ENCODE measurements at regions not wholly inside any gene's neighbourhood (a gene's known extent, or its start where the extent isn't known, plus 50 kb on each side); places are given as distances from the start of the nearest gene placed in this dataset.

- POLR2A ChIA-PET: no interaction called here
These were observed 291.2 kb upstream of the RUNX1 start for GRCh38 chr21:35340273-35340672.

More at GRCh38 chr21:35340273-35340672, 291.2 kb upstream of the RUNX1 start:
- in situ Hi-C loops (cut with HindIII; ENCODE audit: extremely low pct_ligation_motif_present, low pct_unique_long_range_greater_than_20kb) (no loop called here), intact Hi-C loops (cut with micrococcal nuclease; ENCODE audit: unreplicated experiment) (no loop called here)
- CTCF ChIA-PET (ENCODE audit: low intra/inter-chr PET ratio, low total read pairs): no interaction called here
- H3K27me3 ChIP-seq (ENCODE audit: control insufficient read depth in 1 of 2, insufficient read depth in 2 of 2, low read length in 2 of 2): no peaks in the 10 kb centered on the region
- H3K9ac ChIP-seq (ENCODE audit: insufficient read depth, low read depth, low read length): no peak overlapping the region
- ATAC-seq (peak; percentile 81), FAIRE-seq (no peak), DNase-seq (ENCODE audit: low spot score) (peak; percentile 5)
- BruUV-seq (replicated peaks): no TSS peak
- H3K79me2 ChIP-seq (ENCODE audit: insufficient read depth, low read length): no peaks in the 10 kb centered on the region
- H4K20me1 ChIP-seq (ENCODE audit: insufficient read depth, low read length): no peaks in the 10 kb centered on the region
- no peak overlapping the region for H2AFZ ChIP-seq (ENCODE audit: low read length)
- WGBS (ENCODE audit: low lambda C conversion rate): 0% methylated on average over 2 of the region's 2 CpGs
- H3K4me3 ChIP-seq (replicated peaks in 1 of 3; ENCODE audit: insufficient read depth in 1 of 3, low read depth in 2 of 3, low read length in 3 of 3): no peak overlapping the region
- H3K9me3 ChIP-seq (ENCODE audit: low read length): no peaks in the 10 kb centered on the region
- H3K27ac ChIP-seq (ENCODE audit: extremely low read length, insufficient read depth, low read length): no peak overlapping the region
- no peaks in the 10 kb centered on the region for H3K4me1 ChIP-seq (ENCODE audit: insufficient read depth, low read length)
- H3K4me2 ChIP-seq (ENCODE audit: low read depth, low read length): no peak overlapping the region
- H3K36me3 ChIP-seq (replicated peaks in 1 of 2; ENCODE audit: control insufficient read depth in 1 of 2, insufficient read depth in 2 of 2, low read length in 2 of 2): no peaks in the 10 kb centered on the region
- TF ChIP-seq CTCF (CRISPR knock-in tag; IDR thresholded peaks at IDR 0.05): peak; percentile 46
- TF ChIP-seq ZNF784 (CRISPR knock-in tag; IDR thresholded peaks at IDR 0.05; ENCODE audit: borderline replicate concordance): no peak
- no peak for TF ChIP-seq AKAP8 (CRISPR knock-in tag; IDR thresholded peaks at IDR 0.05)
- TF ChIP-seq STAG1 (CRISPR knock-in tag; IDR thresholded peaks at IDR 0.05): peak; percentile 62
- TF ChIP-seq E2F1 (CRISPR knock-in tag; IDR thresholded peaks at IDR 0.05): no peak
- TF ChIP-seq RFXANK (CRISPR knock-in tag; IDR thresholded peaks at IDR 0.05): no peak
- no peak for TF ChIP-seq PLSCR1 (CRISPR knock-in tag; IDR thresholded peaks at IDR 0.05; ENCODE audit: borderline replicate concordance)
- TF ChIP-seq ZNF563 (CRISPR knock-in tag; IDR thresholded peaks at IDR 0.05): no peak
- TF ChIP-seq ZNF550 (CRISPR knock-in tag; IDR thresholded peaks at IDR 0.05; ENCODE audit: borderline replicate concordance): no peak
- no peak for TF ChIP-seq ZNF274 (CRISPR knock-in tag; IDR thresholded peaks at IDR 0.05)

All from HepG2 (cell line).